Neural progenitor cell (in vitro differentiated cells): ENCODE measurements at regions not wholly inside any gene's neighbourhood (a gene's known extent, or its start where the extent isn't known, plus 50 kb on each side); places are given as distances from the start of the nearest gene placed in this dataset.

Experiments
- EZH2 ChIP-seq: fragments of 200-600 bp; sonication (generic); IDR thresholded peaks from 2 replicates; pipeline ENCODE4 v1.6.1; 2017; ENCODE audit warnings: antibody characterized with exemption, mild to moderate bottlenecking, moderate library complexity
- TF ChIP-seq, protein P1 (sequence below): fragments of 200-600 bp; sonication (generic); IDR thresholded peaks from 2 replicates; pipeline ENCODE4 v1.5.1; 2017; ENCODE audit warnings: antibody characterized with exemption, mild to moderate bottlenecking

DNA sequence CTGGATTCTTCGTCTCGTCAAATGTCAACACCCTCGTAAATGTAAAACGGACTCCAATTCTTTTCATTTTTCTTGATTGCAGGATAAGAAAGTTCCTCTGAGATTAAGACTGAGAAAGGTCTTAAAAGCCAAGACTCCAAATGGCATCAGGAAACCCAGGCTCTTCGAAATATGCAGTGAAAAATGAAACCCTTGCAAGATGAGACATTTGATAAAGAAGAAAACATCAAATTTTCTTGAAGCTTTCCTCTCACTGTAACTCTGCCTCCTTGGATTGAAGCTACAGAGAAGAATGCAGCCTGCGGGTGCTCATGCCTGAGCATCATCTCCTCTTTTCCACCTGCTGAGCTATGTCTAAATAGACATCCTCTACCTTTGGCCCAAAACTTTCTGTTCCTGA is 342.4 kb upstream of the THBS1 start:
- TF ChIP-seq, protein P1, sequence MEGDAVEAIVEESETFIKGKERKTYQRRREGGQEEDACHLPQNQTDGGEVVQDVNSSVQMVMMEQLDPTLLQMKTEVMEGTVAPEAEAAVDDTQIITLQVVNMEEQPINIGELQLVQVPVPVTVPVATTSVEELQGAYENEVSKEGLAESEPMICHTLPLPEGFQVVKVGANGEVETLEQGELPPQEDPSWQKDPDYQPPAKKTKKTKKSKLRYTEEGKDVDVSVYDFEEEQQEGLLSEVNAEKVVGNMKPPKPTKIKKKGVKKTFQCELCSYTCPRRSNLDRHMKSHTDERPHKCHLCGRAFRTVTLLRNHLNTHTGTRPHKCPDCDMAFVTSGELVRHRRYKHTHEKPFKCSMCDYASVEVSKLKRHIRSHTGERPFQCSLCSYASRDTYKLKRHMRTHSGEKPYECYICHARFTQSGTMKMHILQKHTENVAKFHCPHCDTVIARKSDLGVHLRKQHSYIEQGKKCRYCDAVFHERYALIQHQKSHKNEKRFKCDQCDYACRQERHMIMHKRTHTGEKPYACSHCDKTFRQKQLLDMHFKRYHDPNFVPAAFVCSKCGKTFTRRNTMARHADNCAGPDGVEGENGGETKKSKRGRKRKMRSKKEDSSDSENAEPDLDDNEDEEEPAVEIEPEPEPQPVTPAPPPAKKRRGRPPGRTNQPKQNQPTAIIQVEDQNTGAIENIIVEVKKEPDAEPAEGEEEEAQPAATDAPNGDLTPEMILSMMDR, result no peak
- no peak for TF ChIP-seq EZH2
